Activated CD4-positive, alpha-beta T cell treated with anti-CD3 and anti-CD28 coated beads for 1 hour (primary cell): ENCODE measurements at regions not wholly inside any gene's neighbourhood (a gene's known extent, or its start where the extent isn't known, plus 50 kb on each side); places are given as distances from the start of the nearest gene placed in this dataset.
"Not testable (repeated sequence)": the region's sequence is repeated elsewhere in the genome, so short reads cannot be mapped to it uniquely, and the experiment has no call there.

Experiments
- DNase-seq: peaks from one replicate; pipeline ENCODE4 v3.0.0-alpha.2; 2020

GRCh38 chr12:65690477-65690876 lies 133.8 kb upstream of the HMGA2 start:
- no peak for DNase-seq

DNA sequence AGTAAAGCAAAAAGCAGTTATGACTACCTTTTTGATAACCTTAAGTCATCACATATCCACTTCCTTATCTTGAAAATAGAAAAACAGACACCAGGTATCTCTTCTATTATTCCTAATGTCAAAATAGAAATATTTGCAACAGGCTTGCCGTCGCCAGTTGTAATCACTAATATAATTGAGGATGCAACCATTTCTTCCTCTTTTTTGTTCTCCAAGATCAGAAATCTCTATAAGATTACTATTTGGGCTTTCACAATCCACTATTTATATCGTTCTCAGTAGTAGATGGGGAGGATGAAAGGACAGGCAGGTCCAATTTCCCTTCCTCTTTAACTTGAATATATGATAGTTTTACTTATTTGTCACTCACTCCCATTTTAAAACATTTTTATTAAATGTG lies 130.2 kb upstream of the HMGA2 start:
- DNase-seq = no peak

DNA sequence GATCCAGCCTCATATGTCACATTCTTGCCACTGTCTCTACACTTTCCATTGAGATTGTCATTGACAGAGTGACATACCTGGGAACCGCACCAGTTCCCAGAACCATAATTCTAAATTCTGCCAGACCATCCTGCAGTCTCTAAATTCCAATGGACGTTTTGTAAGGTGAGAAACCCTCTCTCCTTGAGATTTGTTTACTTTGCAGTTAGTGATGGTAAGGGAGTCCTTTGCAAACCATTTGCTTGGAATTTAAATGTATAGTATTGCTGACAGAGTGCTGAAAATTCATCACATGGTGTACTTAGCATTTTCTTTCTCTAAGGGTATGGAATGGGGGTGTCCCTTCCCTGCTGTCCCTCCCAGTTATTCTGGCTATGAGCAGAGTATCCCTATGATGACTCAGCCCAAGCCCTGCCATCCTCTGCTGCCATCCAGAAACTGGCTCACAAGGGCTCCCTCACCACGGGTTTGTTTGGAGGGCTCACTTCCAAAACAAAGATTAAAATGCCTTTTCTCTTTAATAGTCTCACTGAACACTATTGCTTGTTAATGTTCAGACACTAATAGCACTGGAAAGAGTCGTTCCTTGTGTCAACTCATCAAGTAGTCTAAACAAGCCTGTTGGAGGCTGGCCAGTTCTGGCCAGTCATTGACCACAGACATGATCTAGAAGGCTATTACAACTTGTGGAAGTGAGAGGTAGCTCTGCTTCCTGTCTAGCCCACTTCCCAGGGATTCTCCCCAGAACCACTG lies 129.0 kb upstream of the HMGA2 start:
- no peak for DNase-seq

DNA sequence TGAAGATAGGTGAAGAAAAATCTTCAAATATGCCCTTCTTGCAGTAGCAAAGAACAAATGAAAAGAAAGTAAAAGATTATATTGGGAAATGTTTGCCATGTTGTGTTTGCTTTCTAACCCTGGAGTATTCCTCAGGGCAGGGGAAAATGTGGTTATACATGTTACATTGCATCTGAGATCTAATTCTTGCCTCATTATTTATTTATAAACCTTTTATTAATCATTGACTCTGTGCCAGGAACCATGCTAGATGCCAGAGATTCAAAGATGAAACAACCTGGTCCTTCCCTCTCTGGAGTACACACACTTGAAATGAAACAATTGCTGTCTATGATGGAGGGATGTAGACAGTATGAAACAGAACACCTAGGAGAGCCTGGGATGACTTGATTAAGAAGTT lies 128.1 kb upstream of the HMGA2 start:
- DNase-seq = no peak

GRCh38 chr12:65699251-65699650 lies 125.0 kb upstream of the HMGA2 start:
- no peak for DNase-seq

- no peak for DNase-seq
Observed at GRCh38 chr12:65703176-65703575, 121.1 kb upstream of the HMGA2 start.

DNA sequence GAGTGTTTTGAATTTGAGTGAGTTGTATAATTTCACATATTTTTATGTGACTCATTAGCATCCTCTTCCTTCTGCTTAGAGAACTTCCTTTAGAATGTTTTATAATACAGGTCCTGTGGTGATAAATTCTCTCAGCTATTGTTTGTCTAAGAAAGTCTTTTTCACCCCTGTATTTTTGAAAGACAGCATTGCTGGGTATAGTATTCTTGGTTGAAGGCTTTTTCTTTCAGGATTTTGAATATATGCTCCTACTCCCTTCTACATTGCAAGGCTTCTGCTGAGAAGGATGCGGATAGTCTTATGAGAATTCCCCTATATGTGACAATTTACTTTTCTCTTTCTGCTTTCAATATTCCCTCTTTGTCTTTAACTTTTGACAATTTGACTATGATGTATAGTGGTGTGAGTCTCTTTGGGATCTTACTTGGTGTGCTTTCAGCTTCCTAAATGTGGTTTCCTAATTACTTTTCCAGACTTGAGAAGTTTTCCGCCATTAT lies 118.9 kb upstream of the HMGA2 start:
- DNase-seq = no peak

- no peak for DNase-seq
Observed at GRCh38 chr12:65707051-65707450, 117.2 kb upstream of the HMGA2 start.

DNA sequence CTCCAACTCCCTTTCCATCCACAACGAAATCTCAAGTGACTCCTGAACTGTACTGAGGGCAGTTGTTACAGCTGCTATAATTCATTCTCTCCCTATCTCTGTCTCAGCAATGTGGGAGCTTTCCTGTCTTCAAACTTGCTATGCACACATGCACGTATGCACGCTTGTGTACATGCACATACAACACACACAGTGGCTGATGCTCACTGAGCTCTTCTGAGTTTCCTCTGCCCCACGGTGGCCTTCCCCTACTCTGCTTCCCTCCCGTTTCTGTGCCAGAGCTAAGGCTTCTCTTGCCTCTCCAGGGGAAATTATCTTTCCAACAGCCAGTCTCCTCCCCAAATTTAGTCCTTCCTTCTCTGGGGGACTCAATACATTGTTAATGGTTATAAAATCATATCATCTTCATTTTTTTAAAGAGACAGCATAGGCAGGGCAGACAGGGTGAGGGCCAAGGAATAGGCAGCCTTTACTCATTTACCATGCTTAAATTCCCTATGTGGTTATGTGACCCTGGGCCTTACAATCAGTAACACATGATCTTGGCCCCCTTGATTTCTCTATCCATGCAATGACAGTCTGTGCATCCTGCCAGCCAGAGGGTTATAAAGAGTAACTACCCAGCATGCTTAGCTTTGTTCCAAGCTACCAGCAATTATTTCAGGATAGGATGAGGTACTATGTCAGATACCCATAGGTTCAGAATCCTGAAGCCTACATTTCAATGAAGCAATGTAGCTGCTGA lies 111.9 kb upstream of the HMGA2 start:
- DNase-seq = no peak

DNA sequence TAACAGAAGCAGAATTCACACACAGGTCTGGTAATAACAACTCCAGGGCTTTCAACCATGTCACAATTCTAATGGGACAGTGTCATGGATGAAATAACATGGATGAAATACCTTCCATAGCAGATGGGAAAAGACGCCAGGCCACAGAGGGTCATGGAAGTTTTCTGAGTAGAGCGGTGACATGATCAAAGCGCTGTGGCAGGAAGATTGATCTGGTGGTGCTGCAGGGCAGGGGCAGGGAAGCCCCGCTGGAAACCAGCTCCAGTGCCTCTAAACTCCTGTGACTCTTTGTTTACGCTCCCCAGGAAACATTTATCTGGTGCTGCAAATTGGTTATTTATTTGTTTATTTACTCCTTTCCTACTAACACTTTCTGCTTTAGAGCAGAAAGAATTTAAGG lies 108.3 kb upstream of the HMGA2 start:
- no peak for DNase-seq

DNA sequence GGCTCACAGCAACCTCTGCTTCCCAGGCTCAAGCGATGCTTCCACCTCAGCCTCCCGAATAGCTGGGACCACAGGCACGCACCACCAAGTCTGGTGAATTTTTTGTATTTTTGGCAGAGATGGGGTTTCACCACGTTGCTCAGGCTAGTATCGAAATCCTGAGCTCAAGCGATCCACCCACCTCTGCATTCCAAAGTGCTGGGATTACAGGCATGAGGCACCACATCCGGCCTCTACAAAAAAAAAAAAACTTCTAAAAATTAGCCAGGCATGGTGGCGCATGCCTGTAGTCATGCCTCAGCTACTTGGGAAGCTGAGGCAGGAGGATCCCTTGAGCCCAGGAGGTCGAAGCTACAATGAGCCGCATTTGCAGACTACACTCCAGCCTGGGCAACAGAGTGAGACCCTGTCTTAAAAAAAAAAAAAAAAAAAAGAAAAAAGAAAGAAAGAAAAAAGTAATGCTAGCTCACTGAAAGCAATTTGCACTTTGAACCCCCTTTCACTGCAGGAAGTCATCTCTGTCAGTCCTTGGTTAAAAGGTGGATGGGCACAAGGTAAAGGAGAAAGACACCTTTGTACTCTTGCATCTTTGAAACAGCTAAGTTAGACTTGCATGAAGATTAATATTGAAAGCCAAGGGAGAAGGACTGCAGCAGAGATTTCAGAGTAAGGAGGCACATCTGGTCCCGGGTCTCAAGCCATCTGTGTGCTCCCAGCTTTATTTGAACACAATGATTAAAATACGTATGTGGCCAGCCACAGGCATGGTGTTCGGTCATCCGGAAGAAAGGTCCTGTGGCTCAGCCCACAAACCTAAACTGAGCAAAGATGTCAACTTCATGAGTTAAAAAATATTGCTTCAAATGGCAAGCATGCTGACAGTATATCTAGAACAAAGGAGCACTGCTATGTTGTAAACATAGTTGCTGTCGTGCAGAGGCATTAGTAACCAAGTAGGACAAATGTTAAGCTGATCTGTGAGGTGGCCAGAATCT lies 103.8 kb upstream of the HMGA2 start:
- DNase-seq = no peak

DNA sequence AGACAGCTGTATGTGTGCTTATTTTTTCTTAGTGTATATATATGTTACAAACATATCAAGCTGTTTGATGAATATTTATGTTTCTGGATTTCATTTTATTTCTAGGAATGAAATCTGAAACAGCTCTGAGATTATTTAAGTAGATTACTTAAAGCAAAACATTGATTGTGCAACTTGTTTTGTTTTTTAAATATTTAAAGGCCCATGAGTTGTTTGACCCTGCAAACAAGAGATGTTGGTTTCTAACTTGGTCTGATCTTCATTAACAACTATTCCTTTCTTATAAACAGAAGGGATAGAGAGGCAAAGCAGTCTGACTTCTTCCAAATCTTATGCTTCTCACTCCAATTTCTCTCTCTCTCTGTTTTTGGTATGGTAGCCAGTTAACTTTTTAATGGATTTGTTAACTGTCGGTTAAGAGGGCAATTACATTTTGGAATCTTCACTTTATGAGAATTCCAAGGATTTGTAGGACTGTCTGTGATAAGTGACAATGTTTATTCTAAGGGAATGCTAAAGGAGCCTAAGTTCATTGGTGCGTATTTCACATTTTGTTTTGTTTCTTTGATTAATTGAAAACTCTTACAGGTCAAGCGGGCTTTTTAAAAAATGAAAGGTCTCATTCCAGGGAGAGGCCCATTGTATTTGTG lies 102.6 kb upstream of the HMGA2 start:
- no peak for DNase-seq

DNA sequence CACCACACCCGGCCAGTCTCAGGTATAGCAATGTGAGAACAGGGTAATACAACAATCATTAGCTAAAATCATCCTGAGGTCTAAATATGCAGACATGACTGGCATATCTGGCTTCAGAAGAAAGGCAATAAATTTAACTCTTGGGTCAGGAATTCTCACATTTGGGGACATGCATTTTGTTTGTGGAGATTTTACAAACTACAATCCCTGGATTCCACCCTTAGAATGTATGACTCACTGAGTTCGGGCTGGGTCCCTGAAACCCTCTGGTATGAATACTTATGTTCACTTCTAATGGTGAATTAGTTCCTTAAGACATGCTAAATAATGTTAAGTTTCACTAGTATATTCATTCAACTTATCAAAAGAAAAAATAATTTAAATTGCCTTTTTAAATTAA lies 98.9 kb upstream of the HMGA2 start:
- no peak for DNase-seq

DNA sequence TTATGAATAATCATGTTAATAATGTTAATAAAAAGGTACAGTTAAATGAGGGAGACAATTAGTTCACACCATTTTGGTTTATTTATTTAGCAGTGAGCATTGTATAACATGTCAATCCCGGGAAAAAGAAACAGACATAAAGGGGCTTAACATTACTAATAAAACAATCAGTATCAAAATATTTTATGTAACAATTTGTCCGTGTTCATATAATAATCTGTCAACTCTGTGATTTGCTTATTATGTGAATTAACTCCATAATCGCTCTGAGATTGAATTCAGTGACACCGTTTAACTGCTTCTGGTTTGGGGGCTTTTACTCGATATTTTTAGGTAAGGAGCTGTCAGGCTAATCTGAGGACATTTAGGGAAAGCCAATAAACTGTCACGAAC lies 95.8 kb upstream of the HMGA2 start:
- DNase-seq = no peak

GRCh38 chr12:65728848-65729793 lies 95.2 kb upstream of the HMGA2 start:
- no peak for DNase-seq

DNA sequence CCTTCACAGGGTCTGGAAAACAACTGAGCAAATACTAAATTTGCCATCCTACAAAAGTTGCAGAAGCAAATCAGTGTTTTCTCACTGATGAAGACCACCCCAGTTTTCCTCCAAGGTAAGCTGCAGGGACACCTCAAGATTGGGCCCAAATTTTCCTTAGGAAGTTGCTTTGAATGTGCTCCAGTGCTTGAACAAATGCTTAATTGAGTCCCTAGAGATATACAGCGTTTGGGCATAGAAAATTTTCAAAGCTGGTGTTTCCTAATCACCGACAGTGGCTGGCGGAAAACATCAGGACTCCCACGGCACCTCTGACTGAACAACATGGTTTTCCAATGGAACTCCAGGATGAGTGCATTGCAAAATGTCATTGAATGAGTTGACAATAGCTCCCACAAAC lies 92.5 kb upstream of the HMGA2 start:
- DNase-seq = no peak

DNA sequence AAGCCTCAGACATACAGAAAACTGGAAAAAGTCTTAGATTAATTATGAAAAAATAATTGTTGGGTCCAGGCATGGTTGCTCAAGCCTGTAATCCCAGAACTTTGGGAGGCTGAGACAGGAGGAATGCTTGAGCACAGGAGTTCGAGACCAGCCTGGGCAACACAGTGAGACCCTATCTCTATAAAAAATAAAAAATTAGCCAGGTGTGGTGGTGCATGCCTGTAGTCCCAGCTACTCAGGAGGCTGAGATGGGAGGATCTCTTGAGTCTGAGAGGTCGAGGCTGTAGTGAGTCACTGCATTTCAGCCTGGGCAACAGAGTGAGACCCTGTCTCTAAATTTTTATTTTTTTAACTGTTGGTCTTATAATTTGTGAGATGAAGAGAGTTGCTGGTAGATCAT lies 90.6 kb upstream of the HMGA2 start:
- not testable (repeated sequence) for DNase-seq

DNA sequence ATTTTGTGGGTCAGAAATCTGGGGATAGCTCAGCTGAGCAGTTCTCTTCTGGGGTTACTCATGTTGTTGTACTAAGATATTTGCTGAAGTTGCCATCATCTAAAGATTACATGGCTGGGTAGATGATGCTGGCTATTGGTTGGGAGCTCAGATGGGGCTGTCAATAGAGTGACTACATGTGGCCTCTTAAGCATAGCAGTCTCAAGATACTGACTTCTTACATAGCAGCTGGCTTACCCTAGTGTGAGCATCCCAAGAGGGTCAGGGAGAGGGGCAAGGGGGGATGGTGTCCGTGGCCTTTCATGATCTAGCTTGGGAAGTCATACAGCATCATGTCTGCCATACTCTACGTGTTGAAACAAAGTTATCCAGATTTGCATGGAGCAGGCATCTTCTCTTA lies 90.1 kb upstream of the HMGA2 start:
- DNase-seq = no peak

DNA sequence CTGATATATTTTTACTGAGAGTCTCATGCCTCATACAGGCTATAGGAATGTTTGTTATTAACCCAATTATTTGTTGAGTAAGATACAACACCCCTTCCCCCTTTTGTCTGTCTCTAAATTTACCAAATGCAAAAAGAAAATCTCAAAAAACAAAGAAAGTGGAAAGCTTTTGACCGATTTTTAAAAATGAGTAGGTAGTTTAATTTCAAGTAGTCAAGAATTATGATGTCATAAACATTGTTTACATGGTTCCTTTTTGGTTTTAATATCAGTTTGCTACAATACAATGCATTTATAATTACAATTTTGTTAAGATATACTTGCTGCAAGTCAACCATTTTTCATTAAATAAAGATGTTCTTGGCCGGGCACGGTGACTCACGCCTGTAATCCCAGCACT lies 84.7 kb upstream of the HMGA2 start:
- no peak for DNase-seq

DNA sequence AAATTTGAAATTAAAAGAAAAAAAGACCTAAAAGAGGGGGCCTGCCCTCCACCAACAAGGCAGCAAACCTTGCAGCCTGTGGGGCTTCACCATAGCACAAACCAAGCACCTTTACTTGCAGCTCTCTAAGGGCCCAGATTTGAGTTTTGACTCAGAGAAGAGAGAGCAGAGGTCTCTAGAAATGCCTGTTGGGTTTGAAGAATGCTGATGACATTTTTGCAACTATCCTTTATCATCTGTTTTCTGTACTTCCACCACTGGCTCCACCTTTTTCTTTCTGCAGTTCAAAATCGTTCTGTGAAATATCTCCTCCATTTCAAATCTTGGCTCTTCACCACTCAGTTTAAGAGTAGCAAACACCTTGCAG lies 83.8 kb upstream of the HMGA2 start:
- no peak for DNase-seq

GRCh38 chr12:65740873-65741600 lies 83.2 kb upstream of the HMGA2 start:
- DNase-seq = peak; percentile 30
